DOHH2 (cell line): ENCODE measurements at regions not wholly inside any gene's neighbourhood (a gene's known extent, or its start where the extent isn't known, plus 50 kb on each side); places are given as distances from the start of the nearest gene placed in this dataset.

Experiments used
- H3F3A ChIP-seq: fragments of 200-600 bp; sonication (generic), shearing (Covaris generic); 2 replicates; pipeline ENCODE4 v1.6.0; 2016; ENCODE audit warnings: antibody characterized with exemption, mild to moderate bottlenecking; ENCODE audit not compliant: control insufficient read depth, insufficient read depth
- H3K27ac ChIP-seq: fragments of 200-600 bp; sonication (generic); 2 replicates; pipeline ENCODE4 v1.5.1; 2014; ENCODE audit warnings: low read depth, mild to moderate bottlenecking, low read length, moderate library complexity
- H3K27me3 ChIP-seq: fragments of 200-600 bp; sonication (generic); 2 replicates; pipeline ENCODE4 v1.6.1; 2014; ENCODE audit warnings: mild to moderate bottlenecking, low read length, mixed read lengths; ENCODE audit not compliant: control insufficient read depth
- H3K36me3 ChIP-seq: fragments of 200-600 bp; sonication (generic); 2 replicates; pipeline ENCODE4 v1.6.1; 2014; ENCODE audit warnings: mild to moderate bottlenecking, low read length, moderate library complexity, mixed read lengths; ENCODE audit not compliant: control insufficient read depth
- H3K4me1 ChIP-seq: fragments of 200-600 bp; sonication (generic); 2 replicates; pipeline ENCODE4 v1.6.1; 2014; ENCODE audit warnings: mild to moderate bottlenecking, low read length, mixed read lengths; ENCODE audit not compliant: control insufficient read depth
- H3K4me2 ChIP-seq: fragments of 200-600 bp; sonication (generic); 2 replicates; pipeline ENCODE4 v1.6.0; 2014; ENCODE audit warnings: mild to moderate bottlenecking, low read length, moderate library complexity
- H3K4me3 ChIP-seq: fragments of 200-600 bp; sonication (generic); 2 replicates; pipeline ENCODE4 v1.5.1; 2014; ENCODE audit warnings: mild to moderate bottlenecking, low read length, mixed read lengths
- H3K79me2 ChIP-seq: fragments of 200-600 bp; sonication (generic); 2 replicates; pipeline ENCODE4 v1.6.1; 2014; ENCODE audit warnings: mild to moderate bottlenecking, low read length, mixed read lengths; ENCODE audit not compliant: control insufficient read depth
- H3K9me2 ChIP-seq: fragments of 200-600 bp; sonication (generic); replicated peaks from 2 replicates; pipeline ENCODE4 v1.6.1; 2014; ENCODE audit warnings: mild to moderate bottlenecking, low read length, mixed read lengths; ENCODE audit not compliant: control insufficient read depth
- H3K9me3 ChIP-seq: fragments of 200-600 bp; sonication (generic); 2 replicates; pipeline ENCODE4 v1.6.1; 2014; ENCODE audit warnings: antibody characterized with exemption, low read length, mixed read lengths; ENCODE audit not compliant: control insufficient read depth, insufficient read depth
- H4K20me1 ChIP-seq: fragments of 200-600 bp; sonication (generic); 2 replicates; pipeline ENCODE4 v1.6.0; 2014; ENCODE audit warnings: low read depth, mild to moderate bottlenecking, antibody characterized with exemption, low read length, moderate library complexity; ENCODE audit not compliant: control insufficient read depth, insufficient read depth
- EZH2phosphoT487 ChIP-seq: fragments of 200-600 bp; sonication (generic); IDR thresholded peaks from 2 replicates; pipeline ENCODE4 v1.6.1; 2017; ENCODE audit warnings: borderline replicate concordance, mild to moderate bottlenecking, antibody characterized with exemption, low read length, moderate library complexity, mixed read lengths
- TF ChIP-seq, protein P1 (sequence below): fragments of 200-600 bp; sonication (generic); IDR thresholded peaks from one replicate; pipeline ENCODE4 v1.5.1; 2014; ENCODE audit warnings: antibody characterized with exemption, mild to moderate bottlenecking, low read depth, low read length; ENCODE audit not compliant: poor library complexity, severe bottlenecking

DNA sequence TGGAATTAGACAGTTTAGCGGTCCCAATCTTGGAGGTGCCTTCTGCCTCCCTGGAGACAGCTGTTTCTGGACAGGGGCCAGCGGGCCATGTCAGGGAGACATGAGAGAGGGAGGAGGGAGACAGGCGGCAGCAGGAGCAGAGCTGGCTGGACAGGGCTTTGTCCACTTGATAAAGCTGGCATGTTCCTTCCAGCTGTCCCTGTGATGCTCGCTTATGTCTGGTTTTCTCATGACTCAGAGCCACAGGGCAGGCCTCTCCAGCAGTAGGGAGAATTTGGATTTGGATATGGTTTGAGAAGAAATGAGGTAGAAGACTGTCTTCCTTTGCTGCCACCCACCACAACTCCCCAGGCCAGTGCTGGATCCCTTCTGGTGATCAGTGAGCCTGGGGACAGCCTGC is 51.7 kb upstream of the SORCS3 start:
- Histone ChIP-seq H3K4me1 (no peaks in the 10 kb centered on the region), H3F3A (no peaks in the 10 kb centered on the region), H3K4me3 (no peak overlapping the region), H3K27me3 (peaks cover 3% of the 10 kb centered on the region; the same call in 1 of the 2 replicates), H3K27ac (no peak overlapping the region), H3K4me2 (no peak overlapping the region), H3K79me2 (no peaks in the 10 kb centered on the region), H3K9me3 (no peaks in the 10 kb centered on the region), H4K20me1 (no peaks in the 10 kb centered on the region), H3K36me3 (no peaks in the 10 kb centered on the region), H3K9me2 (no peaks in the 10 kb centered on the region)
- TF ChIP-seq, protein P1, sequence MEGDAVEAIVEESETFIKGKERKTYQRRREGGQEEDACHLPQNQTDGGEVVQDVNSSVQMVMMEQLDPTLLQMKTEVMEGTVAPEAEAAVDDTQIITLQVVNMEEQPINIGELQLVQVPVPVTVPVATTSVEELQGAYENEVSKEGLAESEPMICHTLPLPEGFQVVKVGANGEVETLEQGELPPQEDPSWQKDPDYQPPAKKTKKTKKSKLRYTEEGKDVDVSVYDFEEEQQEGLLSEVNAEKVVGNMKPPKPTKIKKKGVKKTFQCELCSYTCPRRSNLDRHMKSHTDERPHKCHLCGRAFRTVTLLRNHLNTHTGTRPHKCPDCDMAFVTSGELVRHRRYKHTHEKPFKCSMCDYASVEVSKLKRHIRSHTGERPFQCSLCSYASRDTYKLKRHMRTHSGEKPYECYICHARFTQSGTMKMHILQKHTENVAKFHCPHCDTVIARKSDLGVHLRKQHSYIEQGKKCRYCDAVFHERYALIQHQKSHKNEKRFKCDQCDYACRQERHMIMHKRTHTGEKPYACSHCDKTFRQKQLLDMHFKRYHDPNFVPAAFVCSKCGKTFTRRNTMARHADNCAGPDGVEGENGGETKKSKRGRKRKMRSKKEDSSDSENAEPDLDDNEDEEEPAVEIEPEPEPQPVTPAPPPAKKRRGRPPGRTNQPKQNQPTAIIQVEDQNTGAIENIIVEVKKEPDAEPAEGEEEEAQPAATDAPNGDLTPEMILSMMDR = no peak
- no peak for TF ChIP-seq EZH2phosphoT487

DNA sequence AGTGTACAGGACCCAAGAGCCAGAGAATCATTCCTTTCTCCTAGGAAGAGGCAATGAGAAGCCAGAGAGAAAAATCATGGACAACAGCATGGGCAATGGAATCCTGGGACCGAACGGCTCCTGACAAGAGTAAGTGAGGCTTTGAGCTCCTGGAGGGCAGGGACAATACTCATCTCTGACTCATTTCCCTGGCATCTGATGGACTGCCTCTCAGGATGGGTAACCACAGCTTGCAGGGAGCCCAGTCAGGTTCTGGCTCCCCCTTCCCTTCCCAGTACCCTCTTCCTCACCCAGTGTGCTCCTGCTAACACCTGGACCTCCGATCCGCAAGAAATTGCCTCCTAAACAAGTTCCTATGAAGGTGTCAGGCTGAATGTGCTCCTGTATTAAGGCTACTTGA is 51.2 kb upstream of the SORCS3 start:
- H3K4me2 ChIP-seq = no peak overlapping the region
- H3K27ac ChIP-seq = no peak overlapping the region
- no peaks in the 10 kb centered on the region for H3F3A ChIP-seq
- TF ChIP-seq, protein P1 = no peak
- no peak for TF ChIP-seq EZH2phosphoT487
- H3K9me3 ChIP-seq = no peaks in the 10 kb centered on the region
- H3K4me1 ChIP-seq = no peaks in the 10 kb centered on the region
- peaks cover 3% of the 10 kb centered on the region; the same call in 1 of the 2 replicates for H3K27me3 ChIP-seq
- H3K4me3 ChIP-seq = no peak overlapping the region
- no peaks in the 10 kb centered on the region for H3K79me2 ChIP-seq
- no peaks in the 10 kb centered on the region for H4K20me1 ChIP-seq
- no peaks in the 10 kb centered on the region for H3K9me2 ChIP-seq
- no peaks in the 10 kb centered on the region for H3K36me3 ChIP-seq
